Naive B cell (primary cell): ENCODE measurements at regions not wholly inside any gene's neighbourhood (a gene's known extent, or its start where the extent isn't known, plus 50 kb on each side); places are given as distances from the start of the nearest gene placed in this dataset.

Source experiments
- ATAC-seq, 2 donors: fragments of 150-1000 bp; cut with Tn5 transposase; 2 replicates each; pipeline ENCODE4 v1.10.0; 2021; ENCODE audit warnings: low read depth in 2 of 2, mild to moderate bottlenecking in 2 of 2, moderate library complexity in 2 of 2
- DNase-seq: peaks from one replicate; pipeline ENCODE4 v3.0.0; 2022
- H3K27ac Mint-ChIP-seq, 6 donors: one replicate each; pipeline ENCODE4 v1.8.0; 2020 to 2022; ENCODE audit warnings: mild to moderate bottlenecking in 6 of 6, mixed read lengths in 6 of 6, moderate library complexity in 5 of 6, inconsistent platforms in 2 of 6
- H3K27me3 Mint-ChIP-seq, 3 donors: one replicate each; pipeline ENCODE4 v1.8.0; 2021 to 2022; ENCODE audit warnings: mixed read lengths in 3 of 3, mild to moderate bottlenecking in 1 of 3
- H3K36me3 Mint-ChIP-seq, 2 donors: one replicate each; pipeline ENCODE4 v1.8.0; 2020 to 2022; ENCODE audit warnings: mixed read lengths in 2 of 2, inconsistent platforms in 1 of 2, mild to moderate bottlenecking in 1 of 2
- H3K4me1 Mint-ChIP-seq, 3 donors: one replicate each; pipeline ENCODE4 v1.8.0; 2020 to 2022; ENCODE audit warnings: mixed read lengths in 3 of 3, inconsistent platforms in 1 of 3, mild to moderate bottlenecking in 1 of 3, moderate library complexity in 1 of 3
- H3K4me3 Mint-ChIP-seq, 8 donors: one replicate each; pipeline ENCODE4 v1.8.0; 2020 to 2022; ENCODE audit warnings: mild to moderate bottlenecking in 8 of 8, mixed read lengths in 8 of 8, moderate library complexity in 8 of 8, inconsistent platforms in 2 of 8
- H3K9me3 Mint-ChIP-seq, 7 donors: one replicate each; pipeline ENCODE4 v1.8.0; 2020 to 2022; ENCODE audit warnings: mixed read lengths in 7 of 7, mild to moderate bottlenecking in 5 of 7, inconsistent platforms in 2 of 7, moderate library complexity in 1 of 7

- ATAC-seq (peak in 1 of 2 donors; percentile 7), DNase-seq (no peak)
- H3K36me3 Mint-ChIP-seq = peaks cover 12 to 26% of the 10 kb centered on the region in 2 donors
- peaks cover 27 to 51% (median 45%) of the 10 kb centered on the region in 3 donors for H3K4me1 Mint-ChIP-seq
- no peaks in the 10 kb centered on the region for H3K9me3 Mint-ChIP-seq
- H3K27ac Mint-ChIP-seq = peak overlapping the region in 4 of 6 donors; percentile 65 to 94 (median 83)
- H3K27me3 Mint-ChIP-seq = no peaks in the 10 kb centered on the region
- H3K4me3 Mint-ChIP-seq = peak overlapping the region in 2 of 8 donors; percentile 33 to 40
These were observed 311.1 kb downstream of the TMEM121 start for GRCh38 chr14:105837349-105838063.

- peaks cover 28 to 51% (median 46%) of the 10 kb centered on the region in 3 donors for H3K4me1 Mint-ChIP-seq
- no peaks in the 10 kb centered on the region for H3K9me3 Mint-ChIP-seq
- H3K4me3 Mint-ChIP-seq = peak overlapping the region in 1 of 8 donors; percentile 33
- H3K36me3 Mint-ChIP-seq = peaks cover 12 to 30% of the 10 kb centered on the region in 2 donors
- ATAC-seq (no peak), DNase-seq (no peak)
- H3K27me3 Mint-ChIP-seq = no peaks in the 10 kb centered on the region
- peak overlapping the region in 5 of 6 donors; percentile 65 to 94 (median 73) for H3K27ac Mint-ChIP-seq
These were observed 311.7 kb downstream of the TMEM121 start for GRCh38 chr14:105838107-105838506.

- no peak overlapping the region for H3K4me3 Mint-ChIP-seq
- peak in 1 of 2 donors; percentile 18 for ATAC-seq
- peaks cover 31 to 50% (median 50%) of the 10 kb centered on the region in 3 donors for H3K4me1 Mint-ChIP-seq
- DNase-seq = no peak
- H3K36me3 Mint-ChIP-seq = peaks cover 12 to 37% of the 10 kb centered on the region in 2 donors
- H3K9me3 Mint-ChIP-seq = no peaks in the 10 kb centered on the region
- H3K27me3 Mint-ChIP-seq = no peaks in the 10 kb centered on the region
- peak overlapping the region in 4 of 6 donors; percentile 65 to 94 (median 74) for H3K27ac Mint-ChIP-seq
These were observed 312.4 kb downstream of the TMEM121 start for GRCh38 chr14:105838591-105839424.

GRCh38 chr14:105839425-105840265, 313.3 kb downstream of the TMEM121 start:
- ATAC-seq (no peak), DNase-seq (no peak)
- peaks cover 33 to 46% (median 46%) of the 10 kb centered on the region in 3 donors for H3K4me1 Mint-ChIP-seq
- H3K4me3 Mint-ChIP-seq = no peak overlapping the region
- H3K36me3 Mint-ChIP-seq = peaks cover 12 to 42% of the 10 kb centered on the region in 2 donors
- H3K9me3 Mint-ChIP-seq = no peaks in the 10 kb centered on the region
- no peaks in the 10 kb centered on the region for H3K27me3 Mint-ChIP-seq
- peak overlapping the region in 1 of 6 donors; percentile 19 for H3K27ac Mint-ChIP-seq

GRCh38 chr14:105840266-105841021, 314.1 kb downstream of the TMEM121 start:
- Mint-ChIP-seq H3K27ac (peak overlapping the region in 2 of 6 donors; percentile 50 to 89), H3K4me3 (no peak overlapping the region), H3K36me3 (peaks cover 12 to 49% of the 10 kb centered on the region in 2 donors), H3K9me3 (no peaks in the 10 kb centered on the region), H3K27me3 (no peaks in the 10 kb centered on the region), H3K4me1 (peaks cover 35 to 47% (median 46%) of the 10 kb centered on the region in 3 donors)
- ATAC-seq (no peak), DNase-seq (no peak)

- ATAC-seq = no peak
- DNase-seq = no peak
- Mint-ChIP-seq H3K4me1 (peaks cover 35 to 45% (median 41%) of the 10 kb centered on the region in 3 donors), H3K27me3 (no peaks in the 10 kb centered on the region), H3K36me3 (peaks cover 12 to 49% of the 10 kb centered on the region in 2 donors), H3K9me3 (no peaks in the 10 kb centered on the region), H3K27ac (peak overlapping the region in 4 of 6 donors; percentile 60 to 87 (median 80)), H3K4me3 (peak overlapping the region in 1 of 8 donors; percentile 6)
These were observed 314.9 kb downstream of the TMEM121 start for GRCh38 chr14:105841022-105842009.

GRCh38 chr14:105842105-105842504, 315.7 kb downstream of the TMEM121 start:
- H3K4me1 Mint-ChIP-seq = peaks cover 36 to 47% (median 44%) of the 10 kb centered on the region in 3 donors
- H3K27ac Mint-ChIP-seq = peak overlapping the region in 5 of 6 donors; percentile 52 to 87 (median 76)
- H3K27me3 Mint-ChIP-seq = no peaks in the 10 kb centered on the region
- H3K9me3 Mint-ChIP-seq = no peaks in the 10 kb centered on the region
- peaks cover 18 to 57% of the 10 kb centered on the region in 2 donors for H3K36me3 Mint-ChIP-seq
- ATAC-seq = no peak
- peak overlapping the region in 2 of 8 donors; percentile 4 to 6 for H3K4me3 Mint-ChIP-seq
- DNase-seq = no peak

- no peak for DNase-seq
- Mint-ChIP-seq H3K4me1 (peaks cover 37 to 47% (median 41%) of the 10 kb centered on the region in 3 donors), H3K27ac (peak overlapping the region in 5 of 6 donors; percentile 46 to 93 (median 79)), H3K9me3 (no peaks in the 10 kb centered on the region), H3K27me3 (no peaks in the 10 kb centered on the region), H3K36me3 (peaks cover 24 to 46% of the 10 kb centered on the region in 2 donors), H3K4me3 (peak overlapping the region in 1 of 8 donors; percentile 81)
- no peak for ATAC-seq
These were observed 317.2 kb downstream of the TMEM121 start for GRCh38 chr14:105843444-105844046.

- peaks cover 23 to 42% of the 10 kb centered on the region in 2 donors for H3K36me3 Mint-ChIP-seq
- H3K27ac Mint-ChIP-seq = peak overlapping the region in 4 of 6 donors; percentile 79 to 92 (median 86)
- no peaks in the 10 kb centered on the region for H3K27me3 Mint-ChIP-seq
- DNase-seq (no peak), ATAC-seq (no peak)
- H3K4me3 Mint-ChIP-seq = no peak overlapping the region
- no peaks in the 10 kb centered on the region for H3K9me3 Mint-ChIP-seq
- peaks cover 41 to 50% (median 46%) of the 10 kb centered on the region in 3 donors for H3K4me1 Mint-ChIP-seq
These were observed 317.8 kb downstream of the TMEM121 start for GRCh38 chr14:105844047-105844630.

GRCh38 chr14:105844810-105845724, 318.7 kb downstream of the TMEM121 start:
- no peaks in the 10 kb centered on the region for H3K27me3 Mint-ChIP-seq
- H3K4me3 Mint-ChIP-seq = peak overlapping the region in 1 of 8 donors; percentile 70
- ATAC-seq = no peak
- H3K27ac Mint-ChIP-seq = peak overlapping the region in 5 of 6 donors; percentile 79 to 92 (median 90)
- peaks cover 23 to 42% of the 10 kb centered on the region in 2 donors for H3K36me3 Mint-ChIP-seq
- H3K9me3 Mint-ChIP-seq = no peaks in the 10 kb centered on the region
- peaks cover 42 to 52% (median 47%) of the 10 kb centered on the region in 3 donors for H3K4me1 Mint-ChIP-seq
- no peak for DNase-seq
